ENCODE measurements at regions not wholly inside any gene's neighbourhood (a gene's known extent, or its start where the extent isn't known, plus 50 kb on each side); places are given as distances from the start of the nearest gene placed in this dataset.

- ChIA-PET CTCF (no interaction called here), POLR2A (no interaction called here)
- Histone ChIP-seq H3K27ac (ENCODE audit: insufficient read depth, low read depth, low read length) (no peak overlapping the region), H3K36me3 (ENCODE audit: control insufficient read depth in 2 of 2, extremely low read depth in 1 of 2, insufficient read depth in 2 of 2, low read length in 2 of 2) (no peaks in the 10 kb centered on the region), H3K4me3 (replicated peaks in 1 of 3; ENCODE audit: insufficient read depth in 1 of 3, low read depth in 1 of 3, low read length in 3 of 3) (no peak overlapping the region), H3K79me2 (ENCODE audit: control insufficient read depth, insufficient read depth, low read length) (no peaks in the 10 kb centered on the region), H4K20me1 (replicated peaks; ENCODE audit: control insufficient read depth, extremely low read depth, insufficient read depth, low read length) (no peaks in the 10 kb centered on the region), H3K27me3 (ENCODE audit: control insufficient read depth in 2 of 2, insufficient read depth in 2 of 2, low read length in 2 of 2) (no peaks in the 10 kb centered on the region), H3K9ac (replicated peaks; ENCODE audit: extremely low read depth, insufficient read depth, low read length) (no peak overlapping the region), H3K9me1 (replicated peaks; ENCODE audit: control insufficient read depth, extremely low read depth, insufficient read depth, low read length) (no peaks in the 10 kb centered on the region), H2AFZ (ENCODE audit: low read depth, low read length) (no peak overlapping the region), H3K4me2 (ENCODE audit: insufficient read depth, low read length) (no peak overlapping the region), H3K4me1 (ENCODE audit: control insufficient read depth, extremely low read depth, insufficient read depth, low read length) (peaks cover under 1% of the 10 kb centered on the region), H3K9me3 (replicated peaks; ENCODE audit: control insufficient read depth, insufficient read depth, low read length) (no peaks in the 10 kb centered on the region)
- no peak for FAIRE-seq
- BruUV-seq (replicated peaks) = no TSS peak
- intact Hi-C loops (cut with micrococcal nuclease) (no loop called here), dilution Hi-C loops (cut with MboI; ENCODE audit: extremely low pct_ligation_motif_present, low sequenced_read_pairs) (no loop called here)
- no peak for DNase-seq (ENCODE audit: low read depth, low spot score)
- TF ChIP-seq MYC (IDR thresholded peaks at IDR 0.05; ENCODE audit: low read depth, low read length) = no peak
- TF ChIP-seq EZH2 (IDR thresholded peaks at IDR 0.05; ENCODE audit: borderline replicate concordance, low read depth, low read length, severe bottlenecking) = no peak
- no peak for TF ChIP-seq CTCF (IDR thresholded peaks at IDR 0.05; ENCODE audit: extremely low read depth in 1 of 2, insufficient read depth in 1 of 2, low read depth in 1 of 2, low read length in 2 of 2)
- TF ChIP-seq FOS (IDR thresholded peaks at IDR 0.05; ENCODE audit: borderline replicate concordance, insufficient read depth, low read length) = no peak
- no peak for TF ChIP-seq POLR2AphosphoS5 (IDR thresholded peaks at IDR 0.05; ENCODE audit: insufficient read depth, low read depth, low read length)
- no peak for TF ChIP-seq JUN (IDR thresholded peaks at IDR 0.05; ENCODE audit: borderline replicate concordance, insufficient read depth, insufficient read length, low read depth)
- no peak for TF ChIP-seq MAX (IDR thresholded peaks at IDR 0.05; ENCODE audit: insufficient read depth, insufficient read length)
- TF ChIP-seq GATA2 (IDR thresholded peaks at IDR 0.05; ENCODE audit: insufficient read depth, insufficient read length, low read depth, low read length) = no peak
- no peak for TF ChIP-seq POLR2A (IDR thresholded peaks at IDR 0.05; ENCODE audit: low read depth, low read length)
Observed at GRCh38 chr7:115127399-115128021, 205.6 kb downstream of the MDFIC start.

Data from endothelial cell of umbilical vein (primary cell).